Heart left ventricle (tissue), 13 donors: ENCODE measurements at regions not wholly inside any gene's neighbourhood (a gene's known extent, or its start where the extent isn't known, plus 50 kb on each side); places are given as distances from the start of the nearest gene placed in this dataset.

Source experiments
- CTCF ChIP-seq, 12 donors: fragments of 200-600 bp; sonication (generic) in 4 of 12; IDR thresholded peaks; one replicate each; pipeline versions ENCODE4 v1.5.0 to v1.8.0; 2018 to 2022; ENCODE audit warnings: antibody characterized with exemption in 12 of 12, mild to moderate bottlenecking in 5 of 12
- POLR2A ChIP-seq, 2 donors: fragments of 450-650 bp; IDR thresholded peaks; one replicate each; pipeline ENCODE4 v1.6.1; 2017; ENCODE audit warnings: antibody characterized with exemption in 2 of 2, mild to moderate bottlenecking in 2 of 2, moderate library complexity in 2 of 2
- donor health status: ischemic (EF 13 %, LVEDD 7.1; RV severe dilation, severe dysfunction).
- donor health status: DM: no; HTN: yes; CAD: no.
- donor health status: DM: no; HTN: no; CAD: no.
- donor health status: ischemic (EF 25% LVEDD 6.9; RV normal size, moderate dysfunction).
- donor health status: ischemic (EF 25% LVEDD 5.7; RV mildly dilated, moderate dysfunction).
- donor health status: ischemic (EF 35%, LVEDD 5.7; RV mildly dilated, moderate dysfunction).
- donor health status: nonischemic (EF 11% LVEDD 7.7; RV severe dilation, severe dysfunction).
- donor health status: DM: yes; HTN: yes; CAD: no.
- donor health status: PGD.
- donor health status: ischemic (EF 29% LVEDD 5.4; RV normal size, mild dysfunction).
- donor health status: nonischemic (EF 23%, LVEDD 6.1; RV moderate dilation, normal function).

- TF ChIP-seq CTCF (IDR thresholded peaks at IDR 0.05) (no peak), POLR2A (IDR thresholded peaks at IDR 0.05) (no peak)
These were observed 636.2 kb upstream of the CHAC2 start for GRCh38 chr2:53131416-53131815.
